Hematopoietic multipotent progenitor cell (in vitro differentiated cells): ENCODE measurements at regions not wholly inside any gene's neighbourhood (a gene's known extent, or its start where the extent isn't known, plus 50 kb on each side); places are given as distances from the start of the nearest gene placed in this dataset.
"Not testable (repeated sequence)": the region's sequence is repeated elsewhere in the genome, so short reads cannot be mapped to it uniquely, and the experiment has no call there.

Experiments
- DNase-seq, 3 donors: peaks; one replicate each; pipeline ENCODE4 v3.0.0-alpha.2; 2011 to 2015; ENCODE audit warnings: low read depth in 2 of 3, low spot score in 2 of 3

GRCh38 chr10:4282496-4282895, 497.5 kb upstream of the KLF6 start:
- DNase-seq, result no peak

GRCh38 chr10:4281190-4281825, 496.3 kb upstream of the KLF6 start:
- DNase-seq, result no peak

GRCh38 chr10:4280461-4281189, 495.6 kb upstream of the KLF6 start:
- no peak for DNase-seq

- no peak for DNase-seq
Observed at GRCh38 chr10:4279655-4280054, 494.6 kb upstream of the KLF6 start.

GRCh38 chr10:4278186-4278585, 493.2 kb upstream of the KLF6 start:
- DNase-seq, result no peak

- no peak for DNase-seq
Observed at GRCh38 chr10:4276151-4276550, 491.1 kb upstream of the KLF6 start.

GRCh38 chr10:4274671-4275070, 489.7 kb upstream of the KLF6 start:
- not testable (repeated sequence) for DNase-seq

GRCh38 chr10:4271193-4271592, 486.2 kb upstream of the KLF6 start:
- DNase-seq, result no peak

GRCh38 chr10:4270116-4270515, 485.1 kb upstream of the KLF6 start:
- DNase-seq, result no peak

GRCh38 chr10:4268490-4268889, 483.5 kb upstream of the KLF6 start:
- not testable (repeated sequence) for DNase-seq

- no peak for DNase-seq
Observed at GRCh38 chr10:4267086-4267773, 482.2 kb upstream of the KLF6 start.

GRCh38 chr10:4266416-4267085, 481.5 kb upstream of the KLF6 start:
- peak in 1 of 3 donors; percentile 25 for DNase-seq

GRCh38 chr10:4265964-4266363, 481.0 kb upstream of the KLF6 start:
- no peak for DNase-seq

GRCh38 chr10:4264209-4264865, 479.3 kb upstream of the KLF6 start:
- DNase-seq, result no peak

- DNase-seq, result no peak
Observed at GRCh38 chr10:4263601-4263921, 478.6 kb upstream of the KLF6 start.

GRCh38 chr10:4262870-4263600, 478.0 kb upstream of the KLF6 start:
- no peak for DNase-seq

GRCh38 chr10:4262449-4262848, 477.4 kb upstream of the KLF6 start:
- DNase-seq, result no peak

GRCh38 chr10:4260483-4261124, 475.6 kb upstream of the KLF6 start:
- DNase-seq, result no peak

- no peak for DNase-seq
Observed at GRCh38 chr10:4257939-4258465, 473.0 kb upstream of the KLF6 start.

- no peak for DNase-seq
Observed at GRCh38 chr10:4256971-4257370, 472.0 kb upstream of the KLF6 start.
